HG03135 (cell line): ENCODE measurements at regions not wholly inside any gene's neighbourhood (a gene's known extent, or its start where the extent isn't known, plus 50 kb on each side); places are given as distances from the start of the nearest gene placed in this dataset.

Experiments
- ATAC-seq: cut with Tn5 transposase; IDR thresholded peaks from one replicate; pipeline ENCODE4 v1.9.1; 2021; ENCODE audit warnings: mild to moderate bottlenecking, moderate library complexity; ENCODE audit not compliant: unreplicated experiment

DNA sequence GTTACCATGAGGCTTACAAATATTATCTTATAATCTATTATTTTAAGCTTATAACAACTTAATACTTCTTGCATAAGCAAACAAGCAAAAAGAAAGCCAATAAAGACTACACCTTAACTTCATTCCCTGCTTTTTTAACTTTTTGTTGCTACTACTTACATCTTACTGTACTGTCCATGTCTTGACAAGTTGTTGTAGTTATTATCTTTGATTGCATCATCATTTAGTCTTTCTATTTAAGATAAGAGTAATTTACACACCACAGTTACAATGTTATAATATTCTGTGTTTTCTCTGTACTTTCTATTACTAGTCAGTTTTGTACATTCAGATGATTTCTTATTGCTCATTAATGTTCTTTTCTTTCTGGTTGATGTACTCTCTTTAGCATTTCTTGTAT lies 346.6 kb downstream of the SMARCA1 start:
- no peak for ATAC-seq

DNA sequence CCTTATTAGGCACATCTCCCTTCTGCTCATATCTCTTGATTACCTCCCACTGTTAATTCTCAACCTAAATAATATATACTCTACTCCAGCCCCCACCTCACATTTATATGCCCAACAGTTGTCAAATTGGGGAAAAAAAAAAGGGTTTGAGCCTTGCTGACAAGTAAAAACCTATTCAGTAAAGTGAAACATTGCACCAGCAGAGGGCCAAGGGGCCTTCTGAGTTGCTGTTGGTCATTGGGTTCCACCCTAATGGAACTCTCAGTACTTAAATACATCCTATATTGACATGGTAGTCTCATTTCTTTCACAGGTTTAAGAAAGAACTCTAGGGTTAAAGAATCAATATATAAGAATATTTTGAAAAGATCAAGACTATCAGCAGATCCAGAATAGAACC lies 362.2 kb downstream of the SMARCA1 start:
- no peak for ATAC-seq

DNA sequence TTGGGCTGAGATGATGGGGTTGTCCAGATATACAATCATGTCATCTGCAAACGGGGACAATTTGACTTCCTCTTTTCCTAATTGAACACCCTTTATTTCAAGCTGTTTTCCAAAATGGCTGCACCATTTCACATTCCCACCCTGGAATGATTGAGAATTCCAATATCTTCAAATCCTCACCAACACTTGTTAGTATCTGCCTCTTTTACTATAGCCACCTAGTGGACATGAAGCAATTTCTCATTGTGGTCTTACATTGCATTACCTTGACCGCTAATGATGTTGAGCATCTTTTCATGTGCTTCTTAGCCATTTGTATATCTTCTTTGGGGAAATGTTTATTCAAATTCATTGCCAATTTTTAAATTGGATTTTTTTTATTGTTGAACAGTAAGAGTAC lies 364.8 kb downstream of the SMARCA1 start:
- no peak for ATAC-seq

DNA sequence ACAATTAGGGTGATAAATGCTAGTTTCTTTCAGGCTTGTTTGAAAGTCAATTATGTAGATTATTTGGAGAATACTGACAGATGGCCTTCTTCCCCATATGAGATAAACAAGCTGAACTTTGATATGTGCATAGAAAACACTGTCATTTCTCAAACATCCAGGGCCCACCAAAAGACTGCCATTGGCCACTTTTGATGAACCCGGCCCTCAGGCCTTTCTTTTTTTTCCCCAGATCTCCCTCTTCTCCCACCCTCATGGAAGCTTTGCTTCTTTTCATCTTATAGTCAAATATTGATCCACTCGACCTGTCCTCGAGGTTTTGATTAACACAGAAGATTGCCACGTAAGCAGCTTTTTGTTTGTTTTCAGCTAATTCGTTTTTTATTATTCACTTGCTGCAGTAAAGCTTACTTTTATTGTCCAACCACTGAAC lies 377.4 kb downstream of the SMARCA1 start:
- no peak for ATAC-seq

DNA sequence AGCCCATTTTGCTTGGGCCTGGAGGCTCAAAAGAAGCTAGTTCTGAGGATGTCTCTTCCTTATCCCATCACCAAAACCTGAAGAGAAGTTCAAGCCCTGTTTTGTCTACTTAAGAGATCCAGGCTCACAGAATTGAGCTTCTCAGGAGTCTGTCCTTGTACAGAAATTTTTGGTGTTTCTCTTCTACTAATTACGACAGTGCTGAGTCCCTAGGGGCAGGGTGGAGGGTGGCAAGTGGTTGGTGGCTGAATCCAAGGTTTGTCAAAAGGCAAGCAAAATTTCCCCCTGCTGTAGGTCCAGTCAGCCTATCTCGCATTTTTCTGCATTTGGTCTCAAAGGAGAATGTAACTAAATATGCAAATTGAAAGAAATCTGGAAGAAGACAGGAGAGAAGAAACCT lies 377.9 kb downstream of the SMARCA1 start:
- ATAC-seq, result no peak

DNA sequence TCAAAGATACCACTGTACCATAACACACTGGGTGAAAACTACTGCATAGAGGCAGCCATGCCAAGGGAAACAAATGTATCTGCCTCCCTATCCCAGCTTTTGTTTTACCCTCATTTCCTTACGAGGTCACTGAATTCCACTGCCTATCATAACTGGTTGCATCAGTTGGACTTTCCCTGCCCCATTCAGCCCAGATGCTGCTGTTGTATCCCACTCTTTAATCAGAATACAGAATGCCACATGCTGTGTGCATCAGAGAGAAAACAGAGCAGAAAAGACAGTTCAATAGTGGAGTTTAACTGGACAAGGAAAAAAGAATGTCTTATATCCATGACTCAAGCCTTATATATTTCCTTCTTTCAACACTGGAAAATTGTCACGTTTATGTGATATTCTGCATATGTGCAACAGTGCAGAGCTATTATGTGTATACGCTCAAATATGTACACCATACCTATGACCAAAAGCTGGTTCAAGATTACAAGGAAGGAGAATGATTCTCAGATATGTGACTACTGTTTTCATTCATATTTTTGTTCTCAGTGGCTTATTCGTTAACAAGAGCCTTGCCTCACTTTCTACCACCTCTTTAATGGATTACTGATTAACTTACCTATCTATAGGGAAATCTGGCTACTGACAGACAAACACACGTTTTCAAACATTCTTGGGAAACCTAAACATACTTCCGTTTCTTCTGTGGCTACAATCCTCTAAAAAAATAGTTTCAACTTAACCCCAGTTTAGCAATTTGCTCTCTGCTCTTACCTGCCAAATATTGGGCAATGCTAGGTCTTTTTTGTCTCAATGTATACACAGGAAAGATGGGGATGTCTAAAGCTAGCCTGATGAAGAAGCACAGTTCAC lies 378.9 kb downstream of the SMARCA1 start:
- no peak for ATAC-seq

DNA sequence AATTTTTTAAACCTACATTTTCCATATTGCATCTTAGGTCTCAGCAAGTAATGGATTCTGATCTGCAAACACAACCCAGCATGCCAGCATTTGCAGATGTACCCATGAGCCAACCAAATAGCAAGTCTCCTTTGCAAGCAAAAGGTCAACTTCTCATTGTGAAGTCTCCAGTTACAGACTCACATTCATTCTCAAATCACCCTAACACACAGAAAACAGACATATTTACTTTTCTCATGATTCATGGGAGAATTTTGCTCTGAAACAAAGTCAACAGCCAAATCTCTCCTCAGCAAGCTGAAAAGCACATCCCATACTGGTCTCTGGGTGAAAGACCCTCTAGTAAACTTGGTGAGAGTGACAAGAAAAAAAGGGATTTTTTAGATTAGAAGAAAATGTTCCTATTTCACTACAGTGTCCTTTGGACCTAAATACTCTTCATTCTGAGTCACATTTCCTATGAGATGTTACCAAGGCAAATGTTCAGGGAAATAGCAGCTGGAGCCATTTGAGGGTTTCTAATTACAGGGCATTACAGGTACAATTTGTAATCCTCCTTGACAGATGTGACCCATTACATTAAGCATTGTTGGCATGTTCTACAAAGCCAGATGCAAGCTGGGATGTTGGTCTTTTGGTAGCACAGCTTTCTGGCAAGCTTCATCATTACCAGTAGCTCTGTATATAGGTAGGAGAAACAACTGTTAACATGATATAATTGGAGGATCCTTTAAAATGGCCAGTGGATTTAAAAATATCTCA lies 383.3 kb downstream of the SMARCA1 start:
- no peak for ATAC-seq

DNA sequence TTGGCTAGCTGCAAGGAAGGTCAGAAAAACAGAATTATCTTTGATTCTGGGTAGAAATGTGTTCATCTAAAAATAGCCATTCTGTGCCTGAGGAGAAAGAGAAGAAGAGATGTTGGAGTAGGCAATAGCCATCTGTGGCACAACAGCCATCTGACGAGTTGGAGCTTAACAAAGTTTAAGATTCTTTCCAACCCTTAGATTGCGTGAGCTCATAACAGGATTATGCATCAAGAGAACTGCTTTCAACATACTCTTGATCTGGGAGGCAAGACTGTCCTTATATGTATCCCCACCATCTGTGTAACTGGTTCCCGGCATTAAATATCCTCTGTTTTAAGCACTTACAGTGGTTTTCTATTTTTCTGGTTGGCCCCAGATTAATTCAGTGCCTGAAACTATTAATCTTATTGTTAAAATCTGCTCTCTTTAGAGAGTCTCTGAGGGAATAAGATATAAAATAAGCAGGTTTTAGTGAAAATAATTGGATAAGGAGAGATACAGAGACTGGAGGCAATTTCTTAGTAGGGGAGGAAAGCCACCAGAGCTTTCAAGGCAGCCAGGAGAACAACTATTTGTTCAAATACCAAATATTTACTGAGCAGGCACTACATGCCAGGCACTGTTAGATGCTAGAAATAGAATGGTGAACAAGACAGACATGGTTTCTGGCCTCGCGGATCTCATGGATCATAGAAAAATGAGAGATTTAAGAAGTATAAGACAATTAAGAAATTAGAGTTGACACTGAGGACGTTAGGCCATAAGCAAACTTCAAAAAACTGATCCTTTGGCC lies 398.0 kb downstream of the SMARCA1 start:
- ATAC-seq, result no peak

DNA sequence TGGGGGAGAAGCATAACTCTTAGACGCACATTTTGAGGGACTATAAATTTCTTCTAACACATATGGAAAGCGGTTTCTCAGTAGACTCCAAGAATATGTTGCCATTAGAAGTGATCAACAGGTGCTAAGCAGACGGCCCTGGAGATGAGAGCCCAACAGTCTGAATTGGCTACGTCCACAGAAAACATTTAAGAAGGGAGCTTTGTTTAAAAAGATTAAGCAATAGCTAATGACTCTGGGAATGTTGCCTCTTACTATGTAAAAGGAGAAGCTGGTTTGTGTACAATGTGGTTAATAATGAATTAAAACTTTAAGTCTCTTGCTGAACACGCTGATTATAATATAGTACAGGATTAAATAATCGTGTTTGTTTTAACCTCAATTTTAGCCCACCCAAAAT lies 399.5 kb downstream of the SMARCA1 start:
- ATAC-seq, result no peak

DNA sequence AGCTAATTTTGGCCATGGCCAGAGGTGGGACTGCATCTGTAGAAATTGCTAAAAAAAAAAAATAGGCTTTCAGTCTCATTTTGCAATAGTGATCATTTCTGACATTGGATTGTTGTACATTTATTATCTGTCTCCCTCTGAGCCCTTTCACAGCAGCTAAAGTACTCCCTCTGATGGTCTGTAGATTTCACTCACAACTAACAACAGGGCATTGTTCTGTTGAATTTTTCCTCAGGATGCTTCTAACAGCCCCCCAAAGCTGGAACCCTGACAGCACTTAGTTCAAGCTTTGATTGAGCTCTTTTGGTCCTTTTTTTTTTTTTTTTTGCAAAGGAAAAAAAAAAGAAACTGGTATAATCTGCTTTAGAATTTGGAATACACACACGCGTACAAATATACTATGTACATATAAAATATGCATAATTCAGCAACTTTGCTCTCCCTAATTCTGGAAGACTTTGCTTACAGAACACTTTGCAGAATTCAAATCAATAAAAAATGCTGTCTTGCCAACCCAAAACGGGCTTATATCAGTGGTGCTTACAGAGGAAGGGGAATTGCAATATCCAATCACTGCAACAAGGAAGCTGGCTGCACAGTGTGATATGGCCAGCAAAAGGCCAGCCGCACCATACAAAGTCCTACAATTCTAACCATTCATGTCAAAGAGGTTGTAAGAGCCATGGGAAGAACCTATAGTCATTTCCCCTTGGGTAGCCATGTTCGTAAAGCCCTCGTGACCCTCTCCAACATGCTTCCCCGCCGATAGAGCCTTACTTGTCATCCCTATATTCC lies 406.4 kb downstream of the SMARCA1 start:
- no peak for ATAC-seq

DNA sequence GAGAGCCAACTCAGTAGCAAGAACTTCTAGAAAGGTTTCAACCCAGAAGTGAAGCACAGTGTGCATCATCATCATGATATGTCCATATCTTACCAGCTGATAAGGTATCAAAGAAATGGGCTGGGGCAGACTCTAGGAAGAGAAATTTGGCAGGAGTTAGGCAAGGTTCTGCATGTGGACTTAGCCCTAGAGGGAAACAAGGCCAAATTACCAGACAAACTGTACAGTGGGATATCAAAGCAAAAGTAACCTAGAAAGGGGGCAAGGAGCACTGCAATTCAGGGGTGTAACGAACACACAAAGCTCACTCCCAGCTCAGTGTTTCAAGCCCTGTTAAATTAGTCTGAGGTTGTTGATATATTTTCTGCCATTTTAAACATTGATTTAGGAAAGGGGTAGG lies 407.4 kb downstream of the SMARCA1 start:
- no peak for ATAC-seq

DNA sequence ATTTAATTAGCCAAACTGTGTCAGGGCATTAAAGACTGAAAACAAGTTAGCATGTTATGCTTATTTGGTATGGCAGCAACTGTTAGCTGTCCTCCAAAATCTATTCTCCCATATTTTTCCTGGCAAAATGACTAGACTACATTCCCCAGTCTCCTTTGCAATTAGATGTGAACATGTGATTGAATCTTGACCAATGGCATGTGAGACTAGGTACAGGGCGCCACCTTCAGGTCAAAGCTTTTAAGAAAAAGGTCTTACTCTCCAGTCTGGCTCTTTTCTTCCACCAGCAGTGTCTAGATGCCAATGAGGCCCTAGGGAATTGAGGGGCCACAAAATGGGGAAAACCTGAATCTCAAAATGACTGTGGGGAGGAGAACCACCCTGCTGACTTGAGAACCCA lies 408.2 kb downstream of the SMARCA1 start:
- ATAC-seq, result no peak

DNA sequence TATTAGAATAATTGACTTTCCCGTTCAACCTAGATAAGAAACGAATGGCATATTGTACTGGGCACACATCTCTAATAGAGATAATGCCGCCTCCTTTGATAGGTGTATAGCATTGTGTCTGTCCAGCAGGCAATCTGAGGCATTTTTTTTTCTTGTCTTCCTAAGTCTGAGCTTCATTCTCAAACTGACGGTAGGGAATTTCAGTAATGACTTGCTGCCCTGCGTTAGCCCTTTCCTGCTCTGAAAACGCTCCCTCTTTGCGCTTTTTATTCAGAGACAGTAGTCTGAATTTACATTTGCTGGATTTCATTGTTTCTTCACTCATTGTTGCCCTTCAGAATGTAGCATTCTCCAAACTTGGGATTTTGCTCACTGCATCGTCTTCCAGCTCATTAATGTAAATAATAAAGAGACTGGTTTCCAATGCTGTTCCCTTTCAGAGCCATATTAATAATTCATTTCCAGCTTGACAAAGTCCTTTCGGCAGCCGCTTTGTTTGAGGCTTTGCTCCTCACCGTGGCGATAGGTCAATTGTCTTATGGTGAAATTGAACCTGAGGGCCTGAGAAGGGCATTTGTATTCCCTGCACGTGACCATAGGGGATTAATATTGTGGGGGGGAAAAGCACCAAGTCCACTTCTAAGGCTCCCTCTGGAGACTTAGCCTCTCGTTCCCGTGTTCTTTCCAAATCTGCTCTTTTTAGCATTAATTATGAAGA lies 412.1 kb downstream of the SMARCA1 start:
- ATAC-seq, result no peak

DNA sequence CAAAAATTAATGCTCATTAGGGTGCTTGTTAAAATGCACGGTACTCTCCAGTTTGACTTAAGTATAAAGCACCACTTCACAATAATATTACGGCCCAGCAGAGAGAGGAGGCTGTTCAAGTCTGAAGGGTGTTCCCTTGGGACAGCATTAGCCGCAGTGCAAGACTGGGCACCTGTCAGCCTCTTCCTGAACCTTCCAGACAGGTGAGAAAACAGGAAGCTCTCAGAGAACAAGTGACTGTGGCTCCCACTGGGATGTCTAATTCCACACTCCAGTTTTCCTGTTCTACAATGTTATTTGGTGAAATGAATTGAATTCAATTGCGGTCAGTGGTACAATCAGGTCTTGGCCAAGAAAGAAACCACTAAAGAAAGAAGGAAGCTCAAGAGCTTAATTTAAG lies 414.4 kb downstream of the SMARCA1 start:
- ATAC-seq, result no peak

DNA sequence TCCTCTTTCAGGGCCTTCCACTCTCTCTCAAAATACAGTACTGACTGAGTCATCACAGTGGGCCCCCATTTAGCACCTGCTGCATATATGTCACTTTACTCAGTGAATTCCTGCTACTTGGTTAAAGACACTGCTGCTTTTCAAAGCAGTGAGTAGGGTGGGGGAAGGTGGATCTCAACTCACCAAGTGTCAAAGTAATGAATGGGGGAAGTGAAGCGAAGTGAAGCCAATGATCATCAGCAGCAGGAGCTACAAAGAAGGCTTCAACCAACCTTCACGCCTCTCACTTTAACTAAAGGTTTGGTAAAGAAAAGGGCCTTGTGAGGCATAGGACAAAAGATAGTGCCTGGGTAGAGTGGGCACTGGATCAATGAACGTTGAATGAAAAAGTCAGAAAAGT lies 424.1 kb downstream of the SMARCA1 start:
- ATAC-seq, result no peak

DNA sequence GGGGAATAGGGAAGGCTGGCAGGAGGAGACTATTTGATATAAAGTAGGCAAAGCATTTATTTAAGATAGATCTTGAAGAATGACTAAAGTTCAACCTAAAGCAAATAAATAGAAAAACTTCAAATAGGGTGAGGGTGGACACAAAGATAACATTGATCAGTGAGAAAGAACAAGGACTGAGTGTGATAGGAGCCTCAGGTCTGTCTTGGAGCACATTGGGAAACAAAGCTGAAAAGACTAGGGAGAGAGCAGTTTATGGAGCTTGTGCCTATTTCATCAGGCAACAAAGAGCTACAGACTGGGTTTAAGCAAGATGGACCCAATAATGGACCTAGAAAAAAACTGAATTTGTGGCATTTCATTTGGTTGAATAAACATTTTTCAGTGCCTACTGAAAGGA lies 425.6 kb downstream of the SMARCA1 start:
- ATAC-seq, result no peak

DNA sequence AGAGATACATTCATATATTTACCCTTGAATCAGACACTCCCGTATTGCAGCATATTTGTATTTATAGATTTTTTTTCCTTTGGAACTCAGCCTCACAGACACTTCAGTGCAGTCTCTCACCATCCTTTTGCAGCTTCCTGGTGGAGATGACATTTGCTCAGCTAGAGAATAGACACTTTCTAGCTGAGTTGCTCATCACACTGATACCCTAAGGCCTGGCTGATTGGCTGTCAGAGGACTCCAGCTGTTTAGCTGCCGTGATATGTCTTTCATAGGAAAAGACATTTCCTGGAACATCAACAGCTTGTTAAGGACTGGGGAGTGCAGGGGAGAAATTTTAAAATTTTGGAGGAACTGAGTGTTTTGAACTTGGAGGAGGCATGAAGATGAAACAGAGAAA lies 429.6 kb downstream of the SMARCA1 start:
- no peak for ATAC-seq

DNA sequence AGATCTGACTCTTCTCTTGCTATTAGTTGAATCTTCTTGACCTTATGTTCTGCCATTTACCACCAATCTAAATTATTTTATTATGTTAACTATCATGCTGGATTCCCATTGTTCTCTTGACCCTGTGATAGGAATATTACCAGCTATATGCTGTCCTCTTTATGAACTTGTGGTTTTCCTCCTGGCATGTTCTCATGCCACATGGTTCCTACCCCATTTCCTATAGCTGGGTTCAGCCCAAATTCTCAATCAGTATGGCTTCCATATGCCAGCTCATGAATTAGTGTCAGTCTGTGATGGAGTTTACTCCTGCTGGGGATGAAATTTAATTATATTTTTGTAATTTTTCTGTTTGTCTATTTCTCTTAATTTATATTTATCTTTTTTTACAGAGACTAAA lies 430.5 kb downstream of the SMARCA1 start:
- ATAC-seq, result no peak

DNA sequence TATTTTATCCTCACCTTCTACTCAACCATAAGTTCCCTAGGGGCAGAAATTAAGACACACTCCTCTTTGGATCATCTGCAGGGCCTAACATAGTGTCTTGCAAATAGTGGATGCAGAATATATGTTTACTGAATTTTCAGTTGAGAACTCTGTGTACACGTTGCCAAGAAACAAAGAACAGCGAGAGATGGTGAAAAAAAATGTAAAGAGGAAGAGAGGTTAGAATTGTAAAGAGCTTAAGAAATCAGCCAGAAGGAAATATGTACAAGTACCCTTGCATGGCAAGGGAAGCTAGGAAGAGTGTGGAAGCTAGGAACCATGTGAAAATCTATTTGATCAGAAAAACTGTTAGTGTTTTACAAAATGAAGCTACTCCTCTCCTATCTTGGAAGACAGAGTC lies 431.0 kb downstream of the SMARCA1 start:
- ATAC-seq, result no peak

DNA sequence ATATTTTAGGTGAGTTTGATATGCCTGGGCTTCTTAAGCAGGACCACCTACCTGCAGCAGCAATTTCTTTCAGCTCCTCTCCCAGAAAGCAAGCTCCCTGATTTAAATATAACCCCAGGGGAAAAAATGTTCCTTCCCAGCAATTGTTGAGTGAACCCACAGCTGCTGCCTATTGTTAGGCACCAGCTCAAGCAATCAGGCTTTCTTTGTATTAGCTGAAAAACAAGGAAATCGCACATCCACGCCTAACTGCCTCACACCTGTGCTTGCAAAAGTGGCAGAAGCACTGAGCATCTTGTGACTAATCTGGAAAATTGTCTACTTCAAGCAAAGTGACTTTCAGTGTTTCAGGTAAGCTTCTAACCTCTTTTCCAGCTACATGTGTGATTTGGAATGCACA lies 432.2 kb downstream of the SMARCA1 start:
- ATAC-seq, result no peak
